OCI-LY3 (cell line): ENCODE measurements at regions not wholly inside any gene's neighbourhood (a gene's known extent, or its start where the extent isn't known, plus 50 kb on each side); places are given as distances from the start of the nearest gene placed in this dataset.
A peak's percentile ranks its signal among the peaks of the same experiment; 100 is the strongest.

ENCODE experiments used
- H2AFZ ChIP-seq: fragments of 200-600, 300-600 bp; shearing (Covaris generic); 2 replicates; pipeline ENCODE4 v1.6.0; 2014; ENCODE audit warnings: antibody characterized with exemption, low read depth, low read length
- H3K27ac ChIP-seq: fragments of 200-600, 300-600 bp; sonication (generic); 2 replicates; pipeline ENCODE4 v1.5.1; 2014; ENCODE audit warnings: mild to moderate bottlenecking, low read length, moderate library complexity, mixed read lengths
- H3K27me3 ChIP-seq: fragments of 200-600, 300-600 bp; sonication (generic); 2 replicates; pipeline ENCODE4 v1.6.1; 2014; ENCODE audit warnings: low read depth, low read length, mixed read lengths
- H3K36me3 ChIP-seq: fragments of 200-600, 300-600 bp; sonication (generic); replicated peaks from 2 replicates; pipeline ENCODE3; 2014; ENCODE audit warnings: low read depth, low read length, mixed read lengths
- H3K4me1 ChIP-seq: fragments of 300-600, 200-600 bp; sonication (generic); 2 replicates; pipeline ENCODE4 v1.6.1; 2014; ENCODE audit warnings: low read length, mixed read lengths
- H3K4me2 ChIP-seq: fragments of 200-600, 300-600 bp; sonication (generic); 2 replicates; pipeline ENCODE4 v1.6.1; 2014; ENCODE audit warnings: low read length, mixed read lengths
- H3K4me3 ChIP-seq: fragments of 300-600, 200-600 bp; sonication (generic); 2 replicates; pipeline ENCODE4 v1.5.1; 2014; ENCODE audit warnings: antibody characterized with exemption, mild to moderate bottlenecking, low read length, moderate library complexity
- H3K79me2 ChIP-seq: fragments of 300-600, 200-600 bp; shearing (Covaris generic); 2 replicates; pipeline ENCODE4 v1.6.1; 2014; ENCODE audit warnings: mild to moderate bottlenecking, low read length, mixed read lengths
- H3K9ac ChIP-seq: fragments of 300-600, 200-600 bp; shearing (Covaris generic); 2 replicates; pipeline ENCODE4 v1.6.0; 2014; ENCODE audit warnings: mild to moderate bottlenecking, low read length, moderate library complexity
- H3K9me3 ChIP-seq: fragments of 200-600, 300-600 bp; shearing (Covaris generic); 2 replicates; pipeline ENCODE4 v1.6.1; 2014; ENCODE audit warnings: low read length, mixed read lengths; ENCODE audit not compliant: insufficient read depth
- H4K20me1 ChIP-seq: fragments of 200-600, 300-600 bp; sonication (generic); 2 replicates; pipeline ENCODE4 v1.6.1; 2016; ENCODE audit warnings: low read length, mixed read lengths; ENCODE audit not compliant: insufficient read depth
- EZH2phosphoT487 ChIP-seq: fragments of 200-600 bp; shearing (Covaris generic); IDR thresholded peaks from 2 replicates; pipeline ENCODE4 v1.6.1; 2018; ENCODE audit warnings: antibody characterized with exemption, mixed run types, low read depth
- TF ChIP-seq, protein P1 (sequence below): fragments of 200-600, 300-600 bp; sonication (generic); IDR thresholded peaks from 2 replicates; pipeline ENCODE4 v1.5.1; 2014; ENCODE audit warnings: antibody characterized with exemption, low read length, low read depth

DNA sequence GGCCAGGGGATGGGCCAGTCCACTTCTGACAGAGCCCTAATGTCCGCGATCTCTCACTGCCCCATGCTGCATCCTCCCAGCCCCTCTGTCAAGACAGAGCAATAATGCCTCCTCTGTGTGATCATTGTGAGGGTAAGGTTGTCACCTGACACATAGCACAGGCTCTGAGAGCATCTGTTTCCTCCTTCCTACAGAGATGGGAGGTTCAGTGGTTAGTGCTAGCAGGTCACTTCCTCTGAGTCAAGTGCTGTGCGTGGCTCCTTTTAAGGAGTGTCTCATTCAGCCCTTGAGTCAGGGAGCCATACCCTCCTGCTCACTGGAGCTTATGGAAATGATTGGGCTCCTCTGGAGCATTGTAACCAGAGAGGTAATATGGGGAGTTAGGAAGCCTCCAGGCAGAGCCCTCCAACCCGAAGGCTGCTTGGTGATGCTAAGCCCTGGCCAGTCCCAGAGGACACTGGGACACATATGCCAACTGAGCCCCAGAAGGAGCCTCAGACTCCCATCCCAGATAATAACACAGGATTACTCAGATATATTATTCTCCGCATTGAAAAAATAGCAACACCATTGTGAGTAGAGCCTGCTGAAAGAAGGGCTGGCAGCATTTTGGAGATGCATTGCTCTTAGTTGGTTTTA, 189.0 kb downstream of the GALNT1 start:
- no peak for TF ChIP-seq EZH2phosphoT487
- TF ChIP-seq, protein P1, sequence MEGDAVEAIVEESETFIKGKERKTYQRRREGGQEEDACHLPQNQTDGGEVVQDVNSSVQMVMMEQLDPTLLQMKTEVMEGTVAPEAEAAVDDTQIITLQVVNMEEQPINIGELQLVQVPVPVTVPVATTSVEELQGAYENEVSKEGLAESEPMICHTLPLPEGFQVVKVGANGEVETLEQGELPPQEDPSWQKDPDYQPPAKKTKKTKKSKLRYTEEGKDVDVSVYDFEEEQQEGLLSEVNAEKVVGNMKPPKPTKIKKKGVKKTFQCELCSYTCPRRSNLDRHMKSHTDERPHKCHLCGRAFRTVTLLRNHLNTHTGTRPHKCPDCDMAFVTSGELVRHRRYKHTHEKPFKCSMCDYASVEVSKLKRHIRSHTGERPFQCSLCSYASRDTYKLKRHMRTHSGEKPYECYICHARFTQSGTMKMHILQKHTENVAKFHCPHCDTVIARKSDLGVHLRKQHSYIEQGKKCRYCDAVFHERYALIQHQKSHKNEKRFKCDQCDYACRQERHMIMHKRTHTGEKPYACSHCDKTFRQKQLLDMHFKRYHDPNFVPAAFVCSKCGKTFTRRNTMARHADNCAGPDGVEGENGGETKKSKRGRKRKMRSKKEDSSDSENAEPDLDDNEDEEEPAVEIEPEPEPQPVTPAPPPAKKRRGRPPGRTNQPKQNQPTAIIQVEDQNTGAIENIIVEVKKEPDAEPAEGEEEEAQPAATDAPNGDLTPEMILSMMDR, result no peak
- Histone ChIP-seq H3K9me3 (no peaks in the 10 kb centered on the region), H3K4me1 (peaks cover 15% of the 10 kb centered on the region), H4K20me1 (no peaks in the 10 kb centered on the region), H2AFZ (0 out of 2 replicates have a peak overlapping the region, but pooled peaks have one; percentile 46), H3K27me3 (no peaks in the 10 kb centered on the region), H3K36me3 (no peaks in the 10 kb centered on the region), H3K4me2 (0 out of 2 replicates have a peak overlapping the region, but pooled peaks have one; percentile 13), H3K9ac (no peak overlapping the region), H3K4me3 (no peak overlapping the region), H3K79me2 (no peaks in the 10 kb centered on the region), H3K27ac (no peak overlapping the region)

DNA sequence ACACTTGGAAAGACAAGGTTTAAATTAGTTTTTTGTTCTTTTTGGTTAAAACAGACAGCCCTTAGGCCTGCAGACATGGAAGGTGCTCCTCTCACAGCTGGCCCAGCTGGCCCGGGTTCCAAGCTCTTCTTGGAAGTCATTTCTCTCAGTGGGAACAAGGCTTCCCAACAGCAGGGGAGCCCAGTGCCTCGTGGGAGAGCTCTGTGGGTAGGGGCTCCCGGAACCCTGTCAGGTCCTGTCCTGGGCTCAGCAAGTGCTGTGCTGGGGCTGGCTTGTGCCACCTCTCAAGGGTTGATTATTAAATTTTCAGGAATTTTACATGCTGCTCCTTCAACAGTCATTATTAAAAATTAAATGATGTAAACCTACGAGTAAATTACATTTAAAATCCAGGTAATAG, 189.6 kb downstream of the GALNT1 start:
- Histone ChIP-seq H2AFZ (no peak overlapping the region), H3K36me3 (no peaks in the 10 kb centered on the region), H4K20me1 (no peaks in the 10 kb centered on the region), H3K4me1 (peaks cover 15% of the 10 kb centered on the region), H3K9ac (no peak overlapping the region), H3K79me2 (no peaks in the 10 kb centered on the region), H3K9me3 (no peaks in the 10 kb centered on the region), H3K27me3 (no peaks in the 10 kb centered on the region), H3K4me2 (no peak overlapping the region), H3K4me3 (no peak overlapping the region), H3K27ac (no peak overlapping the region)
- TF ChIP-seq, protein P1, result no peak
- TF ChIP-seq EZH2phosphoT487, result no peak

DNA sequence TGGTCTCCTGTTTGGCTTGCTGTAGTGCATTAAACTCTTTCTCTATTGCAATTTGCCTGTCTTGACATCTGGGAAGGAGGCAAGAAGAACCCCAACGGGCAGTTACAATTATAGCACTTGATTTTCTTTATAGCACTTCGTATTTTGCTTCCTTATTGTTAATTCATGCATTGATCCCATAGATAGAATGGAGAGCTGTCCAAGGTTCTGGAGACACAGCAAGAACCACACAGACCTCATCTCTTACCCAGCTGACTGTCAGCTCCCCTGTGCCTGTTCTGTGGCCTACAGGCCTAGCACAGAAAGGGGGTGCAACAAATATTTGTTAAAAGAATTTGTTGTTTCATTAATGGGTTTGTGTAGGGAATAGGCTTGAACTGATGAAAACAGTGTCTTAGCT, 194.3 kb downstream of the GALNT1 start:
- Histone ChIP-seq H3K4me2 (no peak overlapping the region), H3K9ac (no peak overlapping the region), H2AFZ (no peak overlapping the region), H3K27ac (no peak overlapping the region), H3K4me3 (no peak overlapping the region), H3K27me3 (no peaks in the 10 kb centered on the region; the same call in 1 of the 2 replicates), H3K4me1 (no peaks in the 10 kb centered on the region), H3K79me2 (no peaks in the 10 kb centered on the region), H3K36me3 (no peaks in the 10 kb centered on the region), H4K20me1 (no peaks in the 10 kb centered on the region), H3K9me3 (no peaks in the 10 kb centered on the region)
- TF ChIP-seq, protein P1, result no peak
- TF ChIP-seq EZH2phosphoT487, result no peak

DNA sequence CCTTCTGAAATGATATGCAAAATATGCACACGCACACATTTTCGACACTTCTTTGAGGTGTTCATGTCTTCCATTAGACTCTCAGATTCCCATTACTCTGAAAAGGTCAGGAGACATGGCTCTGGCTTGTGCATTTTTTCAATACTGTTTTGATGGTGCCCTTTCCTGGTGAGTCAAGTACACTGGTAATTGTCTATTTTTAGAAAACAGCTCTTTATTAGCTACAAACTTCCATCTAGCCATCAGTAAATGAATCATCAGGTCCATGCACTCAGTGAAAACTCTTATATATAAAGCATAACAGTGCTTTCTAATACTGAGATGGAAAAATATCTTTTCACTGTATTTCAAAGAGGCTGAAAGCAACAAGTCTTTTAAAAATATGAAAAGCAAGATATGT, 194.9 kb downstream of the GALNT1 start:
- H3K36me3 ChIP-seq, result no peaks in the 10 kb centered on the region
- no peaks in the 10 kb centered on the region for H3K4me1 ChIP-seq
- TF ChIP-seq, protein P1, result no peak
- TF ChIP-seq EZH2phosphoT487, result no peak
- H3K79me2 ChIP-seq, result no peaks in the 10 kb centered on the region
- H3K27me3 ChIP-seq, result no peaks in the 10 kb centered on the region; the same call in 1 of the 2 replicates
- no peak overlapping the region for H3K9ac ChIP-seq
- H3K4me3 ChIP-seq, result no peak overlapping the region
- H3K4me2 ChIP-seq, result no peak overlapping the region
- H2AFZ ChIP-seq, result no peak overlapping the region
- no peaks in the 10 kb centered on the region for H3K9me3 ChIP-seq
- no peaks in the 10 kb centered on the region for H4K20me1 ChIP-seq
- no peak overlapping the region for H3K27ac ChIP-seq
